Hepatocyte (in vitro differentiated cells): ENCODE measurements at regions not wholly inside any gene's neighbourhood (a gene's known extent, or its start where the extent isn't known, plus 50 kb on each side); places are given as distances from the start of the nearest gene placed in this dataset.
"Not testable (repeated sequence)": the region's sequence is repeated elsewhere in the genome, so short reads cannot be mapped to it uniquely, and the experiment has no call there.

Source experiments
- DNase-seq: peaks from one replicate; pipeline ENCODE4 v3.0.0-alpha.2; 2016; ENCODE audit warnings: low spot score
- H2AFZ ChIP-seq: fragments of 200-600 bp; sonication (generic); 2 replicates; pipeline ENCODE4 v1.6.0; 2016; ENCODE audit warnings: antibody characterized with exemption, mild to moderate bottlenecking
- H3K27ac ChIP-seq: fragments of 200-600 bp; sonication (generic); 2 replicates; pipeline ENCODE4 v1.5.1; 2016; ENCODE audit warnings: mild to moderate bottlenecking
- H3K27me3 ChIP-seq: fragments of 200-600 bp; sonication (generic); 2 replicates; pipeline ENCODE4 v1.6.1; 2016
- H3K36me3 ChIP-seq: fragments of 200-600 bp; sonication (generic); replicated peaks from 2 replicates; pipeline ENCODE4 v1.5.1; 2016; ENCODE audit warnings: low read depth; ENCODE audit not compliant: insufficient read depth
- H3K4me1 ChIP-seq: fragments of 200-600 bp; sonication (generic); 2 replicates; pipeline ENCODE4 v1.5.1; 2016; ENCODE audit warnings: mild to moderate bottlenecking, moderate library complexity; ENCODE audit not compliant: insufficient read depth
- H3K4me2 ChIP-seq: fragments of 200-600 bp; sonication (generic); 2 replicates; pipeline ENCODE4 v1.6.0; 2016
- H3K4me3 ChIP-seq: fragments of 200-600 bp; sonication (generic); 2 replicates; pipeline ENCODE4 v1.5.1; 2016; ENCODE audit warnings: mild to moderate bottlenecking
- H3K79me2 ChIP-seq: fragments of 200-600 bp; sonication (generic); 2 replicates; pipeline ENCODE4 v1.6.0; 2017; ENCODE audit warnings: mild to moderate bottlenecking
- H3K9me2 ChIP-seq: fragments of 200-600 bp; sonication (generic); replicated peaks from 2 replicates; pipeline ENCODE4 v1.6.0; 2017; ENCODE audit warnings: mild to moderate bottlenecking; ENCODE audit not compliant: insufficient read depth
- H3K9me3 ChIP-seq: fragments of 200-600 bp; sonication (generic); 2 replicates; pipeline ENCODE4 v1.5.1; 2016; ENCODE audit warnings: low read depth, mild to moderate bottlenecking
- H4K20me1 ChIP-seq: fragments of 200-600 bp; sonication (generic); 2 replicates; pipeline ENCODE4 v1.6.0; 2016; ENCODE audit warnings: mild to moderate bottlenecking; ENCODE audit not compliant: insufficient read depth, poor library complexity, severe bottlenecking
- EZH2 ChIP-seq: fragments of 200-600 bp; sonication (generic); IDR thresholded peaks from 2 replicates; pipeline ENCODE4 v1.6.1; 2016; ENCODE audit warnings: antibody characterized with exemption, mild to moderate bottlenecking, borderline replicate concordance
- EZH2phosphoT487 ChIP-seq: fragments of 200-600 bp; sonication (generic); IDR thresholded peaks from one replicate; pipeline ENCODE4 v1.6.1; 2018; ENCODE audit warnings: antibody characterized with exemption, mild to moderate bottlenecking, low read depth, moderate library complexity; ENCODE audit not compliant: unreplicated experiment, severe bottlenecking
- WGBS: methylation state at CpG from one replicate; pipeline ENCODE4 v1.1.6; 2016; ENCODE audit warnings: low lambda C conversion rate; ENCODE audit errors: missing lambda C conversion rate; 5-methylcytosine and 5-hydroxymethylcytosine counted together
- TF ChIP-seq, protein P1 (sequence below): fragments of 200-600 bp; sonication (generic); IDR thresholded peaks from 2 replicates; pipeline ENCODE4 v1.5.1; 2016; ENCODE audit warnings: antibody characterized with exemption, mild to moderate bottlenecking; ENCODE audit not compliant: poor library complexity

DNA sequence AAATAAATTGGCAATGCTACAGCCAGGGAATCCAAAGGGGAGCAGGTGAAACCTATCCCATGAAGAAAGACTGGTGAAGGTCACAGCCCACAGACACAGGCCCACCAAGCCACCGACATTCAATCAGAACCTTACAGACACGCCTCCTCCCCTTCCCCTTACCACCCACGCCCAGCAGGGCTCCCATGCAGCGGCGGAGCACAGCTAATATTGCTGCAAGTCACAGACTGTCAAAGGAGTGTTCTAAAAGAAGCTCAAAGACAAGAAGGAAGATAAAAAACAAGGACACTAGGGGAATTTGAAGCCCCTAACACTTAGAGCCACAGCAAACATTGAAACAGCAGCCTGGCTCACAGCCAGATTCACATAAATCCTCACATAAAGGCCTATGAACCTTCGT lies 91.2 kb downstream of the MED10 start:
- Histone ChIP-seq H3K9me2 (no peaks in the 10 kb centered on the region), H3K9me3 (no peaks in the 10 kb centered on the region), H3K36me3 (no peaks in the 10 kb centered on the region), H3K79me2 (no peaks in the 10 kb centered on the region), H3K4me3 (no peak overlapping the region), H3K27ac (no peak overlapping the region), H3K4me2 (no peak overlapping the region), H4K20me1 (no peaks in the 10 kb centered on the region), H3K27me3 (peaks cover 3% of the 10 kb centered on the region), H2AFZ (no peak overlapping the region), H3K4me1 (no peaks in the 10 kb centered on the region)
- no peak for DNase-seq
- 56% methylated on average over 6 of the region's 6 CpGs for WGBS
- TF ChIP-seq EZH2 (no peak), EZH2phosphoT487 (no peak)
- TF ChIP-seq, protein P1, sequence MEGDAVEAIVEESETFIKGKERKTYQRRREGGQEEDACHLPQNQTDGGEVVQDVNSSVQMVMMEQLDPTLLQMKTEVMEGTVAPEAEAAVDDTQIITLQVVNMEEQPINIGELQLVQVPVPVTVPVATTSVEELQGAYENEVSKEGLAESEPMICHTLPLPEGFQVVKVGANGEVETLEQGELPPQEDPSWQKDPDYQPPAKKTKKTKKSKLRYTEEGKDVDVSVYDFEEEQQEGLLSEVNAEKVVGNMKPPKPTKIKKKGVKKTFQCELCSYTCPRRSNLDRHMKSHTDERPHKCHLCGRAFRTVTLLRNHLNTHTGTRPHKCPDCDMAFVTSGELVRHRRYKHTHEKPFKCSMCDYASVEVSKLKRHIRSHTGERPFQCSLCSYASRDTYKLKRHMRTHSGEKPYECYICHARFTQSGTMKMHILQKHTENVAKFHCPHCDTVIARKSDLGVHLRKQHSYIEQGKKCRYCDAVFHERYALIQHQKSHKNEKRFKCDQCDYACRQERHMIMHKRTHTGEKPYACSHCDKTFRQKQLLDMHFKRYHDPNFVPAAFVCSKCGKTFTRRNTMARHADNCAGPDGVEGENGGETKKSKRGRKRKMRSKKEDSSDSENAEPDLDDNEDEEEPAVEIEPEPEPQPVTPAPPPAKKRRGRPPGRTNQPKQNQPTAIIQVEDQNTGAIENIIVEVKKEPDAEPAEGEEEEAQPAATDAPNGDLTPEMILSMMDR = no peak

DNA sequence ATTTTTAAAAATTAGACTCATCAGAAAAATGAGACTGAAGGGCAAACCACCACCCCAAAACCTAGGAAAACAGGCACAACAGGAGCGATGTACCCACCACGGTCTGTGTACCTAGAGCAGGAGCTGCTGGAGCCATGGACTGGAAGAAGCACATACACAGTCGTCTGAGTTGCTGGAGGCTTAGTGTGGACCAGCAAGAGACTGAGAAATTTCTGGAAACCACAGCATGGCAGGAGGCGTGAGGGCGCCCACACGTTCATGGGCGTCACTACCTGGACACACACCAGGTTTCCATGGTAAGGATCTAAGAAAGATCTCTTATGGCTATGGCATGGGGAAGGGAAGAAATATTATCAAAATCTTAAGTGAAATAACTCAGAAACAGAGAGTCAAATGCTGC lies 91.9 kb downstream of the MED10 start:
- H3K9me3 ChIP-seq = no peaks in the 10 kb centered on the region
- 89% methylated on average over 7 of the region's 7 CpGs for WGBS
- no peak for DNase-seq
- no peaks in the 10 kb centered on the region for H3K4me1 ChIP-seq
- H4K20me1 ChIP-seq = no peaks in the 10 kb centered on the region
- H3K27me3 ChIP-seq = peaks cover 3% of the 10 kb centered on the region
- H3K9me2 ChIP-seq = no peaks in the 10 kb centered on the region
- no peak overlapping the region for H3K27ac ChIP-seq
- H3K4me3 ChIP-seq = no peak overlapping the region
- H2AFZ ChIP-seq = no peak overlapping the region
- no peak overlapping the region for H3K4me2 ChIP-seq
- TF ChIP-seq, protein P1 = no peak
- no peak for TF ChIP-seq EZH2phosphoT487
- TF ChIP-seq EZH2 = no peak
- H3K36me3 ChIP-seq = no peaks in the 10 kb centered on the region
- no peaks in the 10 kb centered on the region for H3K79me2 ChIP-seq

DNA sequence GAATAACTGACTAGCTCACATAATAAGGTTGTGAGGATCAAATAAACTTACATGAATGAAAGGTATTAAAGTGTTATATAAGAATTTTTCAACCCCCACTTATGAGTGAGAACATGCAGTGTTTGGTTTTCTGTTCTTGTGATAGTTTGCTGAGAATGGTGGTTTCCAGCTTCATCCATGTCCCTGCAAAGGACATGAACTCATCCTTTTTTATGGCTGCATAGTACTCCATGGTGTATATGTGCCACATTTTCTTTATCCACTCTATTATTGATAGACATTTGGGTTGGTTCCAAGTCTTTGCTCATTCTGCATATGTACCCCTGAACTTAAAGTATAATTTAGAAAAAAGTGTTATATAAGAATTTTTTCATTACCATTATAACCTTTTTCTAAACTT lies 93.9 kb downstream of the MED10 start:
- not testable (repeated sequence) for H3K36me3 ChIP-seq, H3K27me3 ChIP-seq, H2AFZ ChIP-seq, H3K4me1 ChIP-seq, H3K4me2 ChIP-seq, H3K4me3 ChIP-seq, H3K9me2 ChIP-seq, H3K27ac ChIP-seq, H3K9me3 ChIP-seq, H4K20me1 ChIP-seq, H3K79me2 ChIP-seq, DNase-seq

DNA sequence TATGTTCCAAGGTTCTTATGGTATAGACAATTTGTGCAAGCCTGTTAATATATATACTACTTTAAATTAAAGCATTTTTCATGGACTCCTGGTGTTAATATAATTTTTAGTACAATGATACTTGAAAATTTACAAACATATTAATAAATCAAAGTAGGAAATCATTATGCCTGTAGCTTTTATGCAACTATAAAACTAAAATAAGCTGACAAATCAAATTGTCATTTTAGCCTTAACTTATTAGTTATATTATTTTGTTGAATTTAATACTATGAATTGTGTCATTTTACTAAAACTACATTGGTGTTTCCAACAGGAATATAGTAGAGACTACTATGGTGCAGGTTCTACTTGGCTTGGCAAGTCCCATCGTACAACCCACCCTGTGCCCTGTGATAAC lies 96.0 kb downstream of the MED10 start:
- no peaks in the 10 kb centered on the region for H3K79me2 ChIP-seq
- no peaks in the 10 kb centered on the region for H3K36me3 ChIP-seq
- H3K27me3 ChIP-seq = peaks cover 3% of the 10 kb centered on the region
- H3K4me2 ChIP-seq = no peak overlapping the region
- H3K4me3 ChIP-seq = no peak overlapping the region
- no peaks in the 10 kb centered on the region for H4K20me1 ChIP-seq
- TF ChIP-seq, protein P1 = no peak
- no peak for TF ChIP-seq EZH2phosphoT487
- no peak for TF ChIP-seq EZH2
- H3K4me1 ChIP-seq = no peaks in the 10 kb centered on the region
- WGBS = 89% methylated on average over 1 of the region's 1 CpG
- H3K27ac ChIP-seq = no peak overlapping the region
- no peak for DNase-seq
- no peaks in the 10 kb centered on the region for H3K9me2 ChIP-seq
- H3K9me3 ChIP-seq = no peaks in the 10 kb centered on the region
- no peak overlapping the region for H2AFZ ChIP-seq
